HEK293T (cell line): ENCODE measurements at regions not wholly inside any gene's neighbourhood (a gene's known extent, or its start where the extent isn't known, plus 50 kb on each side); places are given as distances from the start of the nearest gene placed in this dataset.

Source experiments
- ARNT ChIP-seq: fragments of 450-650 bp; IDR thresholded peaks from 2 replicates; pipeline ENCODE4 v1.6.1; 2017; ENCODE audit warnings: mild to moderate bottlenecking
- BHLHE40 ChIP-seq: fragments of 450-650 bp; IDR thresholded peaks from 2 replicates; pipeline ENCODE4 v1.6.1; 2016; ENCODE audit warnings: mild to moderate bottlenecking, moderate library complexity, borderline replicate concordance
- ELF4 ChIP-seq: fragments of 450-650 bp; IDR thresholded peaks from 2 replicates; pipeline ENCODE4 v1.6.1; 2017; ENCODE audit warnings: antibody characterized with exemption
- FOXA1 ChIP-seq: fragments of 450-650 bp; IDR thresholded peaks from 2 replicates; pipeline ENCODE4 v1.6.1; 2016; ENCODE audit warnings: mild to moderate bottlenecking
- FOXK2 ChIP-seq: fragments of 450-650 bp; IDR thresholded peaks from 2 replicates; pipeline ENCODE4 v1.6.1; 2016; ENCODE audit warnings: mild to moderate bottlenecking
- FOXM1 ChIP-seq: fragments of 450-650 bp; IDR thresholded peaks from 2 replicates; pipeline ENCODE4 v1.6.1; 2017; ENCODE audit warnings: mild to moderate bottlenecking, borderline replicate concordance
- L3MBTL2 ChIP-seq: fragments of 450-650 bp; conservative IDR thresholded peaks from 2 replicates; pipeline ENCODE4 v1.6.1; 2016; ENCODE audit warnings: mild to moderate bottlenecking
- NFRKB ChIP-seq: fragments of 450-650 bp; IDR thresholded peaks from 2 replicates; pipeline ENCODE4 v1.6.1; 2016; ENCODE audit warnings: mild to moderate bottlenecking, moderate library complexity
- SP1 ChIP-seq: fragments of 450-650 bp; IDR thresholded peaks from 2 replicates; pipeline ENCODE4 v1.6.1; 2017
- SUZ12 ChIP-seq: fragments of 450-650 bp; IDR thresholded peaks from 2 replicates; pipeline ENCODE4 v1.6.1; 2016; ENCODE audit warnings: mild to moderate bottlenecking
- TARDBP ChIP-seq: fragments of 450-650 bp; IDR thresholded peaks from 2 replicates; pipeline ENCODE4 v1.6.1; 2016

- TF ChIP-seq NFRKB (no peak), L3MBTL2 (no peak), BHLHE40 (no peak), SP1 (no peak), FOXM1 (no peak), FOXK2 (no peak), ARNT (no peak), TARDBP (no peak), FOXA1 (no peak), ELF4 (no peak), SUZ12 (no peak)
These were observed 132.7 kb downstream of the KLF13 start for GRCh38 chr15:31459400-31459748.
